ENCODE measurements at regions not wholly inside any gene's neighbourhood (a gene's known extent, or its start where the extent isn't known, plus 50 kb on each side); places are given as distances from the start of the nearest gene placed in this dataset.

- TF ChIP-seq ZNF274 (IDR thresholded peaks at IDR 0.05; ENCODE audit: low read depth, low read length) (no peak), CTCF (IDR thresholded peaks at IDR 0.05 in 2 of 3, conservative IDR thresholded peaks at IDR 0.05 in 1 of 3; ENCODE audit: borderline replicate concordance in 1 of 3, insufficient read depth in 1 of 3, low read depth in 2 of 3, low read length in 2 of 3) (no peak), POLR2AphosphoS5 (IDR thresholded peaks at IDR 0.05; ENCODE audit: low read depth, low read length) (no peak), CBX3 (IDR thresholded peaks at IDR 0.05; ENCODE audit: low read depth) (no peak), MAX (IDR thresholded peaks at IDR 0.05) (no peak), EGR1 (IDR thresholded peaks at IDR 0.05; ENCODE audit: low read depth) (no peak), ZFX (IDR thresholded peaks at IDR 0.05) (no peak), EZH2phosphoT487 (IDR thresholded peaks at IDR 0.05; ENCODE audit: borderline replicate concordance) (no peak), POLR2A (IDR thresholded peaks at IDR 0.05; ENCODE audit: borderline replicate concordance, extremely low read depth, insufficient read depth, insufficient read length) (no peak), RAD21 (IDR thresholded peaks at IDR 0.05; ENCODE audit: low read depth) (no peak), YY1 (IDR thresholded peaks at IDR 0.05; ENCODE audit: extremely low read depth, insufficient replicate concordance, low read depth, low read length) (no peak), SP1 (IDR thresholded peaks at IDR 0.05; ENCODE audit: low read depth) (no peak)
- TF ChIP-seq, protein P1, sequence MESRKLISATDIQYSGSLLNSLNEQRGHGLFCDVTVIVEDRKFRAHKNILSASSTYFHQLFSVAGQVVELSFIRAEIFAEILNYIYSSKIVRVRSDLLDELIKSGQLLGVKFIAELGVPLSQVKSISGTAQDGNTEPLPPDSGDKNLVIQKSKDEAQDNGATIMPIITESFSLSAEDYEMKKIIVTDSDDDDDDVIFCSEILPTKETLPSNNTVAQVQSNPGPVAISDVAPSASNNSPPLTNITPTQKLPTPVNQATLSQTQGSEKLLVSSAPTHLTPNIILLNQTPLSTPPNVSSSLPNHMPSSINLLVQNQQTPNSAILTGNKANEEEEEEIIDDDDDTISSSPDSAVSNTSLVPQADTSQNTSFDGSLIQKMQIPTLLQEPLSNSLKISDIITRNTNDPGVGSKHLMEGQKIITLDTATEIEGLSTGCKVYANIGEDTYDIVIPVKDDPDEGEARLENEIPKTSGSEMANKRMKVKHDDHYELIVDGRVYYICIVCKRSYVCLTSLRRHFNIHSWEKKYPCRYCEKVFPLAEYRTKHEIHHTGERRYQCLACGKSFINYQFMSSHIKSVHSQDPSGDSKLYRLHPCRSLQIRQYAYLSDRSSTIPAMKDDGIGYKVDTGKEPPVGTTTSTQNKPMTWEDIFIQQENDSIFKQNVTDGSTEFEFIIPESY (IDR thresholded peaks at IDR 0.05; ENCODE audit: extremely low read depth, insufficient replicate concordance, low read length), result no peak
- TF ChIP-seq, protein P2, sequence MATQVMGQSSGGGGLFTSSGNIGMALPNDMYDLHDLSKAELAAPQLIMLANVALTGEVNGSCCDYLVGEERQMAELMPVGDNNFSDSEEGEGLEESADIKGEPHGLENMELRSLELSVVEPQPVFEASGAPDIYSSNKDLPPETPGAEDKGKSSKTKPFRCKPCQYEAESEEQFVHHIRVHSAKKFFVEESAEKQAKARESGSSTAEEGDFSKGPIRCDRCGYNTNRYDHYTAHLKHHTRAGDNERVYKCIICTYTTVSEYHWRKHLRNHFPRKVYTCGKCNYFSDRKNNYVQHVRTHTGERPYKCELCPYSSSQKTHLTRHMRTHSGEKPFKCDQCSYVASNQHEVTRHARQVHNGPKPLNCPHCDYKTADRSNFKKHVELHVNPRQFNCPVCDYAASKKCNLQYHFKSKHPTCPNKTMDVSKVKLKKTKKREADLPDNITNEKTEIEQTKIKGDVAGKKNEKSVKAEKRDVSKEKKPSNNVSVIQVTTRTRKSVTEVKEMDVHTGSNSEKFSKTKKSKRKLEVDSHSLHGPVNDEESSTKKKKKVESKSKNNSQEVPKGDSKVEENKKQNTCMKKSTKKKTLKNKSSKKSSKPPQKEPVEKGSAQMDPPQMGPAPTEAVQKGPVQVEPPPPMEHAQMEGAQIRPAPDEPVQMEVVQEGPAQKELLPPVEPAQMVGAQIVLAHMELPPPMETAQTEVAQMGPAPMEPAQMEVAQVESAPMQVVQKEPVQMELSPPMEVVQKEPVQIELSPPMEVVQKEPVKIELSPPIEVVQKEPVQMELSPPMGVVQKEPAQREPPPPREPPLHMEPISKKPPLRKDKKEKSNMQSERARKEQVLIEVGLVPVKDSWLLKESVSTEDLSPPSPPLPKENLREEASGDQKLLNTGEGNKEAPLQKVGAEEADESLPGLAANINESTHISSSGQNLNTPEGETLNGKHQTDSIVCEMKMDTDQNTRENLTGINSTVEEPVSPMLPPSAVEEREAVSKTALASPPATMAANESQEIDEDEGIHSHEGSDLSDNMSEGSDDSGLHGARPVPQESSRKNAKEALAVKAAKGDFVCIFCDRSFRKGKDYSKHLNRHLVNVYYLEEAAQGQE (IDR thresholded peaks at IDR 0.05; ENCODE audit: low read depth), result no peak
These were observed 881.3 kb downstream of the LRRTM4 start for GRCh38 chr2:76640905-76641304.
